Transverse colon (tissue), 3 donors: ENCODE measurements at regions not wholly inside any gene's neighbourhood (a gene's known extent, or its start where the extent isn't known, plus 50 kb on each side); places are given as distances from the start of the nearest gene placed in this dataset.

Source experiments
- CTCF ChIP-seq, 5 experiments: fragments of 200-600 bp in 3 of 5; fragments of 450-650 bp in 2 of 5; sonication (generic) in 3 of 5; IDR thresholded peaks; 1 replicate in 2 of 5; 2 replicates in 3 of 5; pipeline ENCODE4 v1.5.1; 2016 to 2017; ENCODE audit warnings: antibody characterized with exemption in 5 of 5, inconsistent platforms in 3 of 5, mild to moderate bottlenecking in 2 of 5, moderate library complexity in 1 of 5
- EP300 ChIP-seq: sonication (generic); formaldehyde crosslinking; IDR thresholded peaks from one replicate; pipeline ENCODE4 v1.6.1; 2017; ENCODE audit warnings: antibody characterized with exemption, low read depth

- TF ChIP-seq CTCF (IDR thresholded peaks at IDR 0.05) (no peak), EP300 (no peak)
These were observed 118.8 kb upstream of the MAFB start for GRCh38 chr20:40807821-40808170.
